ENCODE measurements at regions not wholly inside any gene's neighbourhood (a gene's known extent, or its start where the extent isn't known, plus 50 kb on each side); places are given as distances from the start of the nearest gene placed in this dataset.

DNA sequence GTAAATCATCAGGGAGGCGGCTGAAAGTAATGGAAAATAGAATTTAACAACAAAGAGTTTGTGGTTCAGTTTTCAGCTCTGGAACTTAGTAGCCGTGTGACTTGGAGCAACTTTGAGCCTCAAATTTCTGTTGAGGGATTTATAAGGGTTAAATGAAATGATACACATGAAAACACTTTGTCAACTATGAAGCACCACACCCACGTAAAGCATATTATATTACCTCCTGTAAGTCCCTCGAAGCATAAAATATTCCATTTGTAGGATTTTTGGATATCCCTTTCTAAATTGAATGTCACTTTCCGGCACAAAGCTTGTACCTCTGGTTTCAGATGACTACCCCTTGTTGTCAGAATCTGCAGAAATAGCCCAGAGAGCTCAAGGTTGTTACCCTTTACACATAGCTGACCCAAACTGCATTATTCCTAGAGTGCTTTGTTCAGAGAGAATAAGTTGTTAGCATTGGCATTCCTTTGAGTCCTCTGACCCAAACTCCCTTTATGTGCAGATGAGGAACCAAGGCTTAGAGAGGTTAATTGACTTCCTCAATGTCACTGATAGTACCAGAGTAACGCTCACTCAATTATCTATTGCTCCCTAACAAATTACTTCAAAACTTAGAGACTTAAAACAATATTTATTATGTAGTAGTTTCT, 187.9 kb upstream of the UMPS start:
- TF ChIP-seq, protein P1, sequence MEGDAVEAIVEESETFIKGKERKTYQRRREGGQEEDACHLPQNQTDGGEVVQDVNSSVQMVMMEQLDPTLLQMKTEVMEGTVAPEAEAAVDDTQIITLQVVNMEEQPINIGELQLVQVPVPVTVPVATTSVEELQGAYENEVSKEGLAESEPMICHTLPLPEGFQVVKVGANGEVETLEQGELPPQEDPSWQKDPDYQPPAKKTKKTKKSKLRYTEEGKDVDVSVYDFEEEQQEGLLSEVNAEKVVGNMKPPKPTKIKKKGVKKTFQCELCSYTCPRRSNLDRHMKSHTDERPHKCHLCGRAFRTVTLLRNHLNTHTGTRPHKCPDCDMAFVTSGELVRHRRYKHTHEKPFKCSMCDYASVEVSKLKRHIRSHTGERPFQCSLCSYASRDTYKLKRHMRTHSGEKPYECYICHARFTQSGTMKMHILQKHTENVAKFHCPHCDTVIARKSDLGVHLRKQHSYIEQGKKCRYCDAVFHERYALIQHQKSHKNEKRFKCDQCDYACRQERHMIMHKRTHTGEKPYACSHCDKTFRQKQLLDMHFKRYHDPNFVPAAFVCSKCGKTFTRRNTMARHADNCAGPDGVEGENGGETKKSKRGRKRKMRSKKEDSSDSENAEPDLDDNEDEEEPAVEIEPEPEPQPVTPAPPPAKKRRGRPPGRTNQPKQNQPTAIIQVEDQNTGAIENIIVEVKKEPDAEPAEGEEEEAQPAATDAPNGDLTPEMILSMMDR (IDR thresholded peaks at IDR 0.05; ENCODE audit: extremely low read depth, missing control alignments), result no peak
- DNase-seq (ENCODE audit: low spot score), result no peak

DNA sequence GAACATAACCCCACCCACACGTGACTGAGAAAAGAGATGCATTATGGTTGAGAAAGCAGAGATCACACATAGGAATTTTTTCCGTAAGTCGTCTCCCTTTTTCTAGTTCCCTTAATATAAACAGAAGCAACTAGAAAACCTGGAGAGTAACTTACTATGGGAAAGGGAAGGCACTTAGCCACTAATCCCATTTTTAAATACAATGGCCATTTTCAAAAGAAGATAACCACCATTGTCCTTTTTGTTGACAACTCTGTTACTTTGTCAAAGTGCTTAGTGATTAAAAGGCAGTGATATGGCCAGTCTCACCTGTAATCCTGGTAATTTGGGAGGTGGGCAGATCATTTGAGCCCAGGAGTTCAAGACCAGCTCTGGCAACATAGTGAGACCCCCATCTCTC, 184.4 kb upstream of the UMPS start:
- DNase-seq (ENCODE audit: low spot score), result no peak
- TF ChIP-seq, protein P1 (IDR thresholded peaks at IDR 0.05; ENCODE audit: extremely low read depth, missing control alignments), result no peak

DNA sequence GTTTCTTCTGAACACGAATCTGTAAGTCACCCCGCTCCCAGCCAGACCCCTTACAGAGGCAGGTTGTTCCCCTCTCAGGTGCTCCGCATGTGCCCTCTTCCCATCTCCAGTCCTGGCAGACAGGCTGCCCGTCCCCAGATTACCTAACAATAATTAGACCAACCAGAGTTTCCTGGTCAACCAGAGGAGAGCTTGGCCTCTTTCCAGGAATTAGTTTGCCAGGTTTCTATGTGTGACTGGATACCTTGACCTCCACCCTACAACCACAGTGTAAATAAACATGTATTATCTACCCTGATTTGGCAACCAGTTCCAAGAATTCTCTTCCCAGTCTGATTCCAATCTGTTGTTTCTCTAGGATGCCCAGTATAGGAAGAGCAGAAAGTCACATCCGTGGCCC, 178.0 kb upstream of the UMPS start:
- no peak for DNase-seq (ENCODE audit: low spot score)
- TF ChIP-seq, protein P1 (IDR thresholded peaks at IDR 0.05; ENCODE audit: extremely low read depth, missing control alignments), result no peak

DNA sequence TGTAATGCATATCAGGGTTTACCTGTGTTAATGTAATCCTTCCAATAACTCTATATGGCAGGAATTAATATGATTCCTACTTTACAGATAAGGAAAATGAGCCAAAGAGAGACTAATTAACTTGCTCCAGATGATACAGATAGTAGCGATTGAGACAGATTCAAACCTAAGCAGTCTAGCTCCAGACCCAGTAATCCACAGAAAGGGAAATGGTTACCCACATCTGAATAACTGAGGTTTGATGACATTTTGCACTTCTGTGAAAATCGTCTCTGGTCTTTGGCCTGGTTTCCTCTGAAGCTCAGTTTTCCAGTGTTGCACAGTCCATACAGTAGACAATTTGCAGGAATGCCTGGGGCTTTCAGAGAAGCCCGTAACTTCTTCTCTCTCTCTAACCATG, 177.1 kb upstream of the UMPS start:
- TF ChIP-seq, protein P1 (IDR thresholded peaks at IDR 0.05; ENCODE audit: extremely low read depth, missing control alignments), result no peak
- DNase-seq (ENCODE audit: low spot score), result no peak

DNA sequence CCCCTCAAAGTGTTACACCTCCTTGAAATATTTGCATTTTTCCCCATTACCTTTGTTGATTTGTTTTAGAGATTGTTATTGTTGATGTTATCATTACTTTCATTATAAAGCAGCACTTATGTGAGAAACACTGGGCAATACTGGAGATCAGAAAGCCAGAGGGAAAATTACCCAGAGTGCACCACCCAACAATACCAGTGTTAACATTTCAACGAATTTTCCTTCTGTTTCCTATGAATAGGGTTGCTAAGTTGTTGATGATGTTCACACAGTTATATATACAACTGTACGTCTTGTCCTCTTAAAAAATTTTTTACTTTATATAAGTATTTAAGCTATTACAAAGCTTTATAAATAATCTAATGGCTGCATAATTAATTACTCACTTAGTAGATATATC, 173.6 kb upstream of the UMPS start:
- TF ChIP-seq, protein P1 (IDR thresholded peaks at IDR 0.05; ENCODE audit: extremely low read depth, missing control alignments), result no peak
- DNase-seq (ENCODE audit: low spot score), result no peak

DNA sequence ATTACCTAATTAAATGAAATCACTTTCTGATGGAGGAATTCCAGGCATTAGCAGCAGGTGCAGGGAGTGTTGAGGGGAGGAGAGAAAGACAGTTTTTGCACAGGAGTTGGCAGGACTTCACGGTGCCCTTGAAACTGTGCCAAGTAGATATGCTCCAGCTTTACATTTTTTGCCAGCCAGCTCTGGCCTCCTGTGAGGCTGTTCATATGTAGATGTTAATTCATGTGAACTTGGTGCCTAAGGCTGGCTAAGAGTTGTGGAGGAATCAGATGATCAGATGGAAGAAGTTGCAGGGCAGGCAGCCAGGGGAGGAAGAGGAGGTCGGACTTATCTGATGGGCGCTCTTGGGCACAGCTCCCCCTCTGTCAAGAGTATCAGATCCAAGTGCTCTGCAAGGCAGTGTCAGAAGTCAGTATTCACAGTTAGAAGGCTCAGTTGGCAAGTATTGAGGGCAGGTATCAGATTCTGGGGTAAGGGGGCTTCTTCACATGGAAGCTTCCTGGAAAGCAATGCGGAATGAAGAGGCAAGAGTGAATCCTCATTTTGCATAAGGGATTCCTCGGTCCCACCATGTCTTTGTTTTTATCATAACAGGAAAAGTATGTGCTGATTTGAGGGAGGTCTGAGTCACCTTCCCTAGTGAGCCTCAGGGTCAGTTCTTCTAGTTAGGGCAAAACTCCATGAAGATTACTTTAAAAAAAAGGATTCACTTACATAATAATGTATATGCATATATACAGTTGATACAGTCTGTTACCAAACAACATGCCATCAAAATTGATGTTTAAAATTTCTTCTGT, 172.6 kb upstream of the UMPS start:
- DNase-seq (ENCODE audit: low spot score), result no peak
- TF ChIP-seq, protein P1 (IDR thresholded peaks at IDR 0.05; ENCODE audit: extremely low read depth, missing control alignments), result no peak
